HG03342 (cell line): ENCODE measurements at regions not wholly inside any gene's neighbourhood (a gene's known extent, or its start where the extent isn't known, plus 50 kb on each side); places are given as distances from the start of the nearest gene placed in this dataset.

ENCODE experiments used
- ATAC-seq: cut with Tn5 transposase; IDR thresholded peaks from one replicate; pipeline ENCODE4 v1.9.1; 2021; ENCODE audit warnings: mild to moderate bottlenecking, moderate library complexity; ENCODE audit not compliant: unreplicated experiment

DNA sequence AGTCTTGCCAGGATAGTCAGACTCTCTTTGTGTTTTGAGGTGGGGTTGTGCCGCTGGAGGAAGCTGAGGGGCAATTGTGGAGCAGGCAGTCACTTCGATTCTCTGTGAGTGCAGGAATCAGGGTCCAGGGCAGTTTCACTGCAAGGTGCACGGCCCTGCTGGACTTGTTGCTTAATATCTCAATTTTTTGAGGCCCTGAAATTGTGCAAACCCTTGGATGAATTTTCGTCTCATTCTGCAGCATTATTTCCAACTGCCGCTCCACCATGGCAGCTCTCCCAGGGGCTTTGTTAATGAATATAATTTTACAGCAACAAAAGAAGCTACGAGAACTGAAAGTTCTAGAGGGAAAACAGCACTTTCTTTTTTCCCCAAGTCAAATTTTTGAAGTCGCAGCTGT is 531.9 kb downstream of the QKI start:
- ATAC-seq = no peak

DNA sequence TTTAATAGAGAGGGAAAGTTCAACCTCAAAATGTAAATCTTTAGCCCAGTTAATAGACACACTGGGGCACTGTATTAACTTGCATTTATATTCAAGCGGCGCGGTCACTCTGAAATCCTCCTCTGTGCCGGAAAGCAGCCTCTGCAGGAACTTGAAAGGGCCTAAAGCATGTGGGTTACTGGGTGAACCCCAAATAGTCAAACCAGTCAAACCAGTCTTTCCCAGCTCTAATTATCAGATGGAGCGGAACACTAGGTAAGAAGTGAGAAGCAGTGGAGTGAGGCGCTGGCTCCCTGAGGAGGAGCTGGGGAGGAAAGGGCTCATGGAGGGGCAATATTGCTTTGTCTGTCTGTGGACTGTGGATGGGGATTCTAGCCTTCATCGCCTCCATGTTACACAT is 531.3 kb downstream of the QKI start:
- ATAC-seq = no peak

DNA sequence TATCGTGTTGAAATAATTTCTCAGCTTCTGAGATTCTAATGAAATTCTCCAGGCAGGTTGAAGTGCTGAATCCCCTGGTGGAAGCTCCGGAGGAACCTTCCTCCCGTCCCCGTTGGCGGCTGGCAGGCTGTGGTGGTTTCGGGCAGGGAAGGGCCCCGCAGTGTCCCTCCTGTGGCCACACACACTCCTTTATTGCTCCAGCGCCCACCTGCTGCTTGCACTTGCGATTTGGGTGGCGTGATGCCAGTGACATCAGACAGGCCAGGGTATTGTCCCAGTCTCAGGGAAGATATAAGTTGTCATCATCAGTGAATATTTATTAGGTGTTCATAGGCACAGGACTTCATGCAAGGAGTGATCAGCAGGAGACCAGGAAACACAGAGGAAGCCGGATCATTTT is 530.4 kb downstream of the QKI start:
- no peak for ATAC-seq

DNA sequence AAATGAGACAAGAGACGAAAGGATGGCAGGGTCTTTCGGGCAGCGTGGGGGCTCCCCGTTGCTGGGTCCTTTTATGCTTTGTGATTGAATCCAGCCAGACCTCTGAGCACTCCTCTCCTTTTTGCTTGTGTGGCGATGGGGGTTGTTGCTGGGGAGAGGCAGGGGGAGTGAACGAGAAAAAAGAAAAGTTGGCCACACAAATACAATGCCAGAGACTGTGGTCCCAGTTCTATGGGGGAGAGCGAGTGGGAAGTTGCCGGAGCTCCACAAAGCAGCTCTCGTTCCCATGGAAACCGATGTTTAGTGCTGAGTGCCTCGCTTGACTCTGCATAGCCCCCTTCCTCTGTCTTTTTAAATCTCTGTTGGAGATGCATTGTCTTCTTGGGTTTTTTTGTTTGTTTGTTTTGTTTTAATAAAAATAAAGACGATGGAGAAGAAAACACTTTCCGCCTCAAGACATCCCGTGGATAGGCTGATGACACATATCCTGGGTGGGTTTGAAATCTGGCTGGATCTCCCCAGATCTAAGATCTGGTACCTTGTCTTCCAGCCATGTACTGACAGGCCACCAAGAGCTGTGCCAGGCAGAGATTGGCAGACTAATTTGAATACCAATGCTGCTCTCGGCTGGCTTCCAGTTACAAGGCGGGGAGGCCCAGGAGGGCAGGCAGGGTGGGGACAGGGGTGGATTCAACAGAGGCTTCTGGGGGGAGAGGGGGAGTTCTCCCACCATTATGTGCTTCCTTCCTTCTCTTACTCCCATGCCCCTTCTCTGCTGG is 529.3 kb downstream of the QKI start:
- ATAC-seq = no peak

DNA sequence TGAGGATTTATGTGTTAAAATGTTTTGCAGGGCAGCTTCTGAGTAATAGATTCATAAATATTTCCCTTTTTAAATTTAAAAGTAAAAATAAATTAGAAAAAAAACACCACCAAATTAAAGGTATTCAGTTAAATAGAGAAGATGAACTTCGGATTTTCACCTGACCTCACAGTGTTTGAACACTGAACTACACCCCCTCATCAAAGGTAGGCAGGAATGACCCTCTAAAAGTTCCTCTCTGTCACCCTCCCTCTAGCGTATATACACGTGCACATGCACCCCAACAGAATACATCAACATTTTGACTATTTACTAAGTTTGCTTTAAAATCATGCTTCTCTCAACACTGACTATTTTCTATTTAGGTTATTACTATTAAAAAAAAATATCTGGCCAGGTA is 528.3 kb downstream of the QKI start:
- no peak for ATAC-seq

DNA sequence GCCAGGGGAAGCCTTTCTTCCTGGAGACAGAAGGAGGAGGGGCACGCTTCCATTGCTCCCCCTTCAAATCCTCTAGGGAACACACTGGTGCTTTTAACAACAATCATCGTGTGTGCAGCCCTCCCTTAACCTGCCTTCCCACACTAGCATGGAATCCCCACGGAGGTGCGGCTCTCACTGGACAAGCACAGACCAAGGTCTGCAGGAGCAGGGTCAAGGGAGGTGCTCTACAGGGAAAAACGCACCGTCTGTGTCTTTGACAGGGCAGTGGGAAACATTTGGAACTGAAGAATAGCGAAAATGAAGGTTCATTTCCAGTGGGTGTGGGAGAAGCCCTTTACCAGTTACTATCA is 527.1 kb downstream of the QKI start:
- ATAC-seq = no peak

DNA sequence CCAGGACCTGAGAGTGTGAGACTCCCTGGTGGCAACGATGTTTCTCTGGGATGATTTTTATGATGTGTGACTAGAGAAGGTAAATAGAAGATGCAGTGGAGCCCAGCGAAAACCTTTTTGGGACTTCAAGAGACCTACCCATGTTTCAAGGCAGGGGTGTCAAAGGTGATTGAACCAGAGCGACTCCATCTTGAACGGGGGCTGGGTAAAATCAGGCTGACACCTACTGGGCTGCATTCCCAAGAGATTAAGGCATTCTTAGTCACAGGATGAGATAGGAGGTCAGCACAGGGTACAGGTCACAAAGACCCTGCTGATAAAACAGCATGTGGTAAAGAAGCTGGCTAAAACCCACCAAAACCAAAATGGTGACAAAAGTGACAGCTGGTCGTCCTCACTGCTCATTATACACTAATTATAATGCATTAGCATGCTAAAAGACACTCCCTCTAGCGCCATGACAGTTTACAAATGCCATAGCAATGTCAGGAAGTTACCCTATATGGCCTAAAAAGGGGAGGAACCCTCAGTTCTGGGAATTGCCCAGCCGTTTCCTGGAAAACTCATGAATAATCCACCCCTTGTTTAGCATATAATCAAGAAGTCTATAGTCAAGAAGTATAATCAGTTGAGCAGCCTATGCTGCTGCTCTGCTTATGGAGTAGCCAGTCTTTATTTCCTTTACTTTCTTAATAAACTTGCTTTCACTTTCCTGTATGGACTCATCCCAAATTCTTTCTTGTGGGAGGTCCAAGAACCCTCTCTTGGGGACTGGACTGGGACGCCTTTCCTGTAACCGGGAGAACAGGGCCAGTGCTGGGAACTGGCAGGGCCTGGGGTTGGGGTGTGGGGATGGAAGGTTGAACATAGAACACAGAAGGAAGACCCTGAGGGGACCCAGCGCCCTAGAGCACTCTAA is 526.4 kb downstream of the QKI start:
- ATAC-seq = no peak

DNA sequence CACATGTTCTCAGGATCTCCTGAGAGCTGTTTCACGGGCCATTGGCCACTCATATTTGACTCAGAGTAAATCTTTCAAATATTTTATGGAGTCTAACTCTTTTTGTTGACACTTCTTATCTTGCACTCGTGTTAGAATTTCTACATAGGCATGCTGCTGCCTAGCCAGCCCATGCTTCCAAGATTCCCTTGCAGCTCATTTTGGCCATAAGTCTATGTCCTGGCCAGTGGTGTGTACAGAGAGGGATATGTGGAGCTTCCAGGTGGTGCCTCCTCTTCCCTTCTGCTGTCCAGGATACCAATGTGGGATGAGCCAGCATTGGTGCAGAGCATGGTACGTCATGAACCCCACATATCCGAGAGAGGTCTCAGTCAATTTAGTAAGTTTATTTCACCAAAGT is 522.6 kb downstream of the QKI start:
- no peak for ATAC-seq

DNA sequence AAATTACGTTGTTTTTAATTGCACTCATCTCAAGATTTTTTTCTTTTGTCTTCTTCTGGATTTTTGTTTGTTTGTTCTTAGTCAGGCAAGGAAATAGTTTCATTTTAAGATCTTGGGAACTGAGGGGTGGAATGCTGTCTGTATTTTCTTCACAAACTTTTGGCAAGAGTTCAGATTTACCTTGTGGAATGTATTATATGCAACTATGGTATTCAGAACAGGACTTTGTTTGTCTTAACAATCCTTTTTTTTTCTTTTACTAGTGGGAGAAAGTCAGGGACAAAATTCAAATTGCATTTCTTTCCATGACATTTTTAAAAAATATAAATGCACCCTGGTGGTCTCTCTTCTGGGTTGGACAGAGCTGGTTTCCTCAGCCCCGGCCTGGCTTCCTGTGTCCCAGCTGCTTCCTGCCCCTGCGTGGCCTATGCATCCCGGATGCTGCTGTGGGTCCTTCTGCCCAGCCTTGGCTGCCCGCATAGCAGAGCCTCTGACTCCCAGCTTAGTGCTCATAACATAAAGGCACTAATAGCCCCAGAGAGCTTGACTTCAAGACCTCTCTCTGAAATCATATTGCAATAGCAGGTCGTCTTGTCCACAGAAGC is 520.7 kb downstream of the QKI start:
- no peak for ATAC-seq

DNA sequence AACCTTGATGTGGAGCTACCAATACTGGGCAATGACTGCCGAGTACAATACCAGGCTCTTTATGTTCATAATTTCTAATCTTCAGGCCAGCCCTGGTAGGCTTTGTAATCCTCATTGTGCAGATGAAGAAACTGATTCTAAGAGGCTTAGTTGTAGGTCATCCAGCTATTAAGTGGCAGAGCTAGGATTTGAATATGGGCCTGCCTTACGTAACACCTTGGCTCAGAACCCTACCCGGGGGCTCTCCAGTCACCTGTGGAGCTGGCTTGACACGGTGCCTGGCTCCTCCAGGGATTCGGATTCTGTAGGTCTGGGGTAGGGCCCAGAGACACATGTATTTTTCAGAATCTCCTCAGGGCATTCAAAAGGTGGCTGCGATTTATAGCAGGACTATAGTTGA is 515.5 kb downstream of the QKI start:
- ATAC-seq = no peak

DNA sequence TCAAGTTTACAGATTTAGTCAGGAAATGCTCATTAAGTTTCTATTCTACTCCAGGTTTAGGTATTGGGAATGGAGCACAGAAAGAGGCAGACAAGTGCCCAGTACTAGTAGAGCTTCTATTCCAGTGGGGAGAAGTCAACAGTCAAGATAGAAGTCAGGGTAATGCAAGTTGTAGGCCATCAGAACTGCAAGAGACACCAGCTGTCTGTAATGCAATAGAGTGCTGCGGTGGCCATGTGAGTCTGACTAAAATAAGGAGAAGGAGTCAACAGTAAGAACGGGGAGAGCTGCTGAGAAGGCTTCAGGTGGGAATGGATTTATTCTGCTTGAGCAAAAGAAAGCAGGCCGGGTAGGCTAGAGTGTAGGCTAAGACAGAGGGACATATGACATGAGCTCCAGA is 515.0 kb downstream of the QKI start:
- ATAC-seq = no peak

DNA sequence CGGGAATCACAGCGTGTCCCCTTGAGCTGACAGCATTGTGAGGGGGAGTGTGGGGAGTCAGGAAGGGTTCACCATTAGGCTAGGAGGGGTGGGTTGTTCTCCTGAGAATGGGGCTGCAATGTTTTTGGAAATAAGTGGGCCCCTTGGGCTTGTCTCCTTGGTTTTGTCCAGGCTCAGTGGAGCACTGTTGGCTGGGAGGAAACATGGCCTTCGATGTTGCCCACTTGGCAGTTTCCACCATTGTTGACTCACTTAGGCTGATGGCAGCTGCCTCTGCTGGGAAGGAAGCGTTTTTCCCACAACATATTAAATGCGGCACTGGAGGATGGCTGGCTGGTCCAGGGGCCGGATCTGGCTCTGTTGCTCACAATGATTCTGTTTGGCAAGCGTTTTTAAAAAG is 512.1 kb downstream of the QKI start:
- no peak for ATAC-seq

DNA sequence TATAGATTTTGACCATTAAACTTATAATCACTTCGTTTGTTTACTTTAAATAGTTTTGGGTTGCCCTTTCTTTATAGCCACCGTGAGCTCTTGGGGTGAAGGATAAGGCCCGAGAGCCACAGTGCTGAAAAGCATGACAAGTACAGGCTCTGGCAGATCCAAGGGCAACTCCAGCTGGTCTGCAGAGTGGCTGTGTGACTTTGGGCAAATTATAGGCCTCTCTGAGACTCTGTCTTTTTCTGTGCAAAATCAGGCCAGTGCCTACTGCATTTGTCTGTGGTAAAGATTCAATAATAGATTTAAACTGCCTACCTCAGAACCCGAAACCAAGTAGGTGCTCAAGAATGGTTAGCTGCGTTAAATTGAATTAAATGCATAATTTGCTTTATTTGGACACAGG is 511.3 kb downstream of the QKI start:
- no peak for ATAC-seq

DNA sequence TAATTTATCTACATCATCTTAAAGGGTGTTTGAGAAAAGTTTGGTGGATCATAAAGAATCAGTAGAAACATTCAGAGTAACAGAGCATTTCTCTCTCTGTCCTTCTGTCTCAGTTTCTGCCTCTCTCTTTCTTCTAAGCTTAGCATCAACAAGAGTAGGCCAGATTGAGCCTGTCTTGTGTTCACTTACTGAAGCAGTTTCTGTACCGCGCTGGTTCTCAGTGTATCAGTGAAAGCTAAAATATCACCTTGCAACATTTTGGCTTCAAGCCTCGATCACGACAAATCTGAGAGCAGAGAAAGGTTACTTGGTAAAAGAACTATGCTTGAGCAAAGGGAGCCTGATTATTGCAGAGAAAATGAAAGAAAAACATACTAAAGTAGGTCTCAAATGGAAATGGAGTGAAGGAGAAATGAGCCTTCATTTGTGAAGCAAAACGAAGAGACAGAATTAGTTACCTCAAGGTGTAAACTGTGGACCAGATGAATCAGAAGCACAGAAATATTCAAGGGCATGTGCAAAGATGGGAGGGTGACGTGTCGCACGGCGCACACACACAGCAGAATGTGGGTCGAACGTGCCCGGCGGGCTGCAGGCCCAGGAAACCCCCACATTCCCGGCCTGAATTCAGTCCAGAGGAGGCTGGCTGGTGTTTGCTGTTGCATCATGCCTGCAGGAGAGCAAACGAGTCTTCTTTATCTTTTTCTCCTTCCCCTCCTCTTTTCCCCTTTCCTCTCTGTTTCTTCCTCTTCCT is 509.3 kb downstream of the QKI start:
- ATAC-seq = no peak

DNA sequence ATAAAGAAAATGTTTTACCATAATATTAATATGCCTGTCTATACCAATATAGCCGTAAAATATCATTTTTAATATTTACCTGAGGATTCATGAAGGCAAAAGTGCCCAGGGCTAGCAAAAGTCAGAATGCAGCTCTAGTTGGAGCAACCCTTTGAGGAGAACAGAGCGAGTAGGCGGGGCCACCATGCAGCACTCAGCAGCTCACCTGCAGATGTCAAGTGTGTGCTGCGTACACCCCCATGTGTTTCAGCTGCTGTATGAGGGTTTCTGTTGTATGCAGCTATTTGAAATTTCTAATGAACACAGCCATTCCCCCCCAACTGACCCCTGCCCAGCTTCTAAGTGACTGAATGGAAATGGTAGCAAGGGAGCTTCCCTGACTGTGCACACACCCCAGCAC is 508.0 kb downstream of the QKI start:
- ATAC-seq = no peak

DNA sequence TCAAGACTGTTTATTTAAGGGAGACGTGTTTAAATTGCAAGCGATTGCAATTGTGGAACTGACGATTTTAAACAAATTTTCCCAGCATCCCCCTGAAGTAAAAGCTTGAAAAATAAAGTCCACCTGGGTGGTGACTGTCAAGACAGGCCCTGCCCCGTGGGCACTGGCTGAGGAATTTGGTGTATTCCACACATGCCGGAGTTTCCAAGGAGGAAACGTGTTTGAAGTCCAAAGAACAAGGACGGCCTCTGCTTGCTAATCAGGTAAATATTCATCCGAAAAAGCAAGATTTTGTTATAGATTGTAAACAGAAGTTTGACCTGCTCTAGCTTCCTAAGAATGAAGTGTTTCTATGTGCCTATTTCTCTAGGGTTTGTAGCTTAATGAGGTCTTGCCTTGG is 505.1 kb downstream of the QKI start:
- no peak for ATAC-seq

DNA sequence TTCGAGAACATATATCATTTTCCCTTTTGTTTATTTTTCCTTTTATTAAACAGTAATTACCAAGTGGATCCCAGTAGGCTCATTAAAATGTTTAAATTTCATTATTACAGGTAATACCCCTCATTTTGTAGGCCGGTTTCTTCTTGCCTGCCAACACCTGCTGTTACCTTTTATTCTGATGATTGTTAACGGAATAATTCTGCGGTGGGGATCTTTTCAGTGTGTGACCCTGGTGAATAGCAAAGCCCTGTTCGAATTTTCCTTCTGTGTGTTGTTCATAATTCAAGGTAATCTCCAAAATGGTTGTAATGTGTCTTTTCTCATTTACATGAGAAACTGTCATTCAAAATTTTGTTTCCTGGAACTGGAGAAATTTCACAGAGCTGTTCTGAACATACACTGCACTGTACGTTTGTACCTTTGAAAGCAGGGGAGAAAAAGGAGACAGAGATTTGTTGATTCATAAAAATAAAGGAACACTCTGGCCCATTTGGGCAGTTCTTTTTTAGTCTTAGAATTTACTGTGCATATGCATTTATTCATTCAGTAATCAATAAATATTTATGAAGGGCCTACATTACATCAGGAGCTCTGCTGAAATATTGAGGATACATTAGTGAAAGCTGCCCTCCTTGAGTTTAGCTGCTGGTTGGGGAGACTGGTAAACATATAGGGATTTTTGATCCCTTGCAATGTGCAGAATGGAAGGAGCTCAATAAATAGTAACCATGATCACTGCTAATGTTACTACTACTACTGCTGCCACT is 502.0 kb downstream of the QKI start:
- ATAC-seq = no peak

DNA sequence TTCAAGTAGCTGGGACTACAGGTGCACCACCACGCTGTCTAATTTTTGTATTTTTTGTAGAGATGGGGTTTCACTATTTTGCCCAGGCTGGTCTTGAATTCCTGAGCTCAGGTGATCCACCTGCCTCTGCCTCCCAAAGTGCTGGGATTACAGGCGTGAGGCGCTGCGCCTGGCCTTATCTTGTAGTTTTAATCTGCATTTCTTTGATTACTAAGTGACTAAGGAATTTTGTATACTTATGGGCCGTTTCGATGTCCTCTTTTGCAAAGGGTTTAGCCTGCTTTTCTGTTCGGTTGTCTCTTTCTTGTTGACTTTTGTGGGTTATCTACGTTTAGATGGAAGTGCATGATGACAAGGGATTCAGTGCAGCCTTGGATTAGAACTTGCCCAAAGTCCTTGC is 500.6 kb downstream of the QKI start:
- ATAC-seq = no peak

DNA sequence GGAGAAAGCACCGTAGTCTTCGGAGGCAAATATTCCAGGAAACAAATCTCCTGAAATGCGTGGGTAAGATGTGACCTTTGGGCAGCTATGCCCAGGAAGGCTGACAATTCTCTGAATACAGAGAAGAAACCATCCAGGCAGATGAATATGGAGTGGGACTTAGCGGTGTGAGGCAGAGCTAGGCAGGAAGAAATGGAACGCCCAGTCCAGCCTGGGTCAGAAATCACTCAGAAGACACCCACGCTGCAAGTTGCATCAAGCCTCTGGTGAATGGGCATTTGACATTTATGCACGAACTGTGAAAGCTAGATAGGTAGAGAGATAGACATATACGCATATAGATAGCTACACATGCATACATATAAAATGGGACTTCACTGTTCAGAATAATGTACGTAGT is 498.5 kb downstream of the QKI start:
- ATAC-seq = no peak

DNA sequence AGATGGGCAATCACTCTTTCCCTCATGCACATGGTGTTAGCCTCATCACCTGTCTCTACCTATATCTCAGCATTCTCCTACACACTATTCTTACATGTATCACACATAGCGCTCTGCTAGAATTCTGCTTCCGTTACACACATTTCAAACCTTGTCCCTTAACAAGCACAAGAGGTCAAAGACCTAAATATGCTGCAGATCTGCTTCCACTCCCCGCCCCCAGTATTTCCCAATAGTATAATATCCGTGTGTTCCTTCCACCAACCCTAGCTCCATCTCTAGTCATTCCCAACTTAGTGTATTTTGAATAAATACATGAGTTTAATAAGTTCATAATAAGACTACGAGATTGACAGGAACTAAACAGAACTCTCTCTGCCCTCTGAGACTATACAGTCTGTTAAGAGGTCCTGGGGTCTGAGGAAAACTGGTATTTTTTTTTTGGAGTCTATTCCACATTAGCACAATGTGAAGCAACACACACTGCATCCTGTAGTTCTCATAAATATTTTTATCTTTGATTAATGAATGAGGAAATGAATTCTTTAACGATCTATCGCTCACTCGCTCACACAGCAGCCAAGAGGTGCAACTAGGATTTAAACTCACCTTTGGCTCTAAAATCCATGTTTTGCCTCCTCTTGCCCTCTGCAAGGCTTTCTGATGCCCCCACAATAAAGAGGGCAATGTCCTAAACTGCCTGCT is 491.6 kb downstream of the QKI start:
- ATAC-seq = no peak
